ENCODE measurements at regions not wholly inside any gene's neighbourhood (a gene's known extent, or its start where the extent isn't known, plus 50 kb on each side); places are given as distances from the start of the nearest gene placed in this dataset.
"Not testable (repeated sequence)": the region's sequence is repeated elsewhere in the genome, so short reads cannot be mapped to it uniquely, and the experiment has no call there.

- no peak for DNase-seq (ENCODE audit: low read depth)
Observed at GRCh38 chr1:9441451-9442133, 97.7 kb upstream of the SLC25A33 start.

- DNase-seq (ENCODE audit: low read depth) = no peak
Observed at GRCh38 chr1:9442278-9442846, 96.9 kb upstream of the SLC25A33 start.

- DNase-seq (ENCODE audit: low read depth) = no peak
Observed at GRCh38 chr1:9442986-9443385, 96.3 kb upstream of the SLC25A33 start.

GRCh38 chr1:9443913-9444445 lies 95.3 kb upstream of the SLC25A33 start:
- DNase-seq (ENCODE audit: low read depth) = no peak

- no peak for DNase-seq (ENCODE audit: low read depth)
Observed at GRCh38 chr1:9444532-9444931, 94.7 kb upstream of the SLC25A33 start.

- not testable (repeated sequence) for DNase-seq (ENCODE audit: low read depth)
Observed at GRCh38 chr1:9445081-9445480, 94.2 kb upstream of the SLC25A33 start.

GRCh38 chr1:9447215-9447960 lies 91.9 kb upstream of the SLC25A33 start:
- no peak for DNase-seq (ENCODE audit: low read depth)

GRCh38 chr1:9448132-9449109 lies 90.8 kb upstream of the SLC25A33 start:
- DNase-seq (ENCODE audit: low read depth) = no peak

GRCh38 chr1:9449110-9449627 lies 90.1 kb upstream of the SLC25A33 start:
- DNase-seq (ENCODE audit: low read depth) = peak; percentile 70

GRCh38 chr1:9449976-9450696 lies 89.1 kb upstream of the SLC25A33 start:
- DNase-seq (ENCODE audit: low read depth) = no peak

- DNase-seq (ENCODE audit: low read depth) = no peak
Observed at GRCh38 chr1:9451081-9451480, 88.2 kb upstream of the SLC25A33 start.

GRCh38 chr1:9452516-9453140 lies 86.6 kb upstream of the SLC25A33 start:
- no peak for DNase-seq (ENCODE audit: low read depth)

- no peak for DNase-seq (ENCODE audit: low read depth)
Observed at GRCh38 chr1:9453375-9453774, 85.9 kb upstream of the SLC25A33 start.

GRCh38 chr1:9453779-9454418 lies 85.4 kb upstream of the SLC25A33 start:
- no peak for DNase-seq (ENCODE audit: low read depth)

GRCh38 chr1:9454494-9455066 lies 84.7 kb upstream of the SLC25A33 start:
- DNase-seq (ENCODE audit: low read depth) = no peak

GRCh38 chr1:9455487-9456234 lies 83.6 kb upstream of the SLC25A33 start:
- peak; percentile 39 for DNase-seq (ENCODE audit: low read depth)

- no peak for DNase-seq (ENCODE audit: low read depth)
Observed at GRCh38 chr1:9456833-9457232, 82.4 kb upstream of the SLC25A33 start.

- no peak for DNase-seq (ENCODE audit: low read depth)
Observed at GRCh38 chr1:9459816-9460407, 79.4 kb upstream of the SLC25A33 start.

All from fibroblast of gingiva (primary cell).